HepG2 (cell line): ENCODE measurements at regions not wholly inside any gene's neighbourhood (a gene's known extent, or its start where the extent isn't known, plus 50 kb on each side); places are given as distances from the start of the nearest gene placed in this dataset.
A peak's percentile ranks its signal among the peaks of the same experiment; 100 is the strongest.

Source experiments
- CREBL2 ChIP-seq: sonication (generic); formaldehyde crosslinking; IDR thresholded peaks from 2 replicates; pipeline ENCODE4 v1.8.1; 2023; ENCODE audit warnings: missing genetic modification reagents, mild to moderate bottlenecking, borderline replicate concordance
- IRF1 ChIP-seq: sonication (generic); formaldehyde crosslinking; IDR thresholded peaks from 2 replicates; pipeline ENCODE4 v1.4.0; 2020; ENCODE audit warnings: low read depth, mild to moderate bottlenecking, missing genetic modification reagents
- MXD3 ChIP-seq: IDR thresholded peaks from 2 replicates; pipeline ENCODE4 v1.6.1; 2016; ENCODE audit warnings: mild to moderate bottlenecking, missing biosample characterization, missing genetic modification reagents
- MYPOP ChIP-seq: sonication (generic); formaldehyde crosslinking; IDR thresholded peaks from 2 replicates; pipeline ENCODE4 v1.8.1; 2023; ENCODE audit warnings: mild to moderate bottlenecking, moderate library complexity, missing genetic modification reagents
- ONECUT2 ChIP-seq: sonication (generic); formaldehyde crosslinking; IDR thresholded peaks from 2 replicates; pipeline ENCODE4 v1.4.0; 2020; ENCODE audit warnings: missing genetic modification reagents
- SRSF1 ChIP-seq: fragments of 200-400 bp; formaldehyde crosslinking; optimal IDR thresholded peaks from 2 replicates; pipeline ENCODE3; 2017; ENCODE audit warnings: mild to moderate bottlenecking, low read depth, low read length, moderate library complexity
- YEATS2 ChIP-seq: sonication (generic); formaldehyde crosslinking; IDR thresholded peaks from 2 replicates; pipeline ENCODE4 v1.4.0; 2020; ENCODE audit warnings: missing genetic modification reagents, borderline replicate concordance
- ZBTB40 ChIP-seq, 2 experiments: fragments of 450-650 bp in 1 of 2; sonication (generic) in 1 of 2; formaldehyde crosslinking in 1 of 2; IDR thresholded peaks; 2 replicates each; pipeline versions ENCODE4 v1.6.1 to v1.8.0; 2016 to 2022; ENCODE audit warnings: antibody characterized with exemption in 1 of 2, mild to moderate bottlenecking in 1 of 2, missing genetic modification reagents in 1 of 2
- ZBTB46 ChIP-seq: sonication (generic); formaldehyde crosslinking; IDR thresholded peaks from 2 replicates; pipeline ENCODE4 v1.4.0; 2020; ENCODE audit warnings: mild to moderate bottlenecking, missing genetic modification reagents, borderline replicate concordance
- ZNF543 ChIP-seq: sonication (generic); formaldehyde crosslinking; IDR thresholded peaks from 2 replicates; pipeline ENCODE4 v1.4.0; 2020; ENCODE audit warnings: mild to moderate bottlenecking, missing genetic modification reagents
- ZNF773 ChIP-seq: sonication (generic); formaldehyde crosslinking; IDR thresholded peaks from 2 replicates; pipeline ENCODE4 v1.4.0; 2020; ENCODE audit warnings: missing genetic modification reagents, borderline replicate concordance
- TF ChIP-seq, protein P1 (sequence below): sonication (generic); formaldehyde crosslinking; IDR thresholded peaks from 2 replicates; pipeline ENCODE4 v1.9.0; 2021; ENCODE audit warnings: missing genetic modification reagents, borderline replicate concordance

DNA sequence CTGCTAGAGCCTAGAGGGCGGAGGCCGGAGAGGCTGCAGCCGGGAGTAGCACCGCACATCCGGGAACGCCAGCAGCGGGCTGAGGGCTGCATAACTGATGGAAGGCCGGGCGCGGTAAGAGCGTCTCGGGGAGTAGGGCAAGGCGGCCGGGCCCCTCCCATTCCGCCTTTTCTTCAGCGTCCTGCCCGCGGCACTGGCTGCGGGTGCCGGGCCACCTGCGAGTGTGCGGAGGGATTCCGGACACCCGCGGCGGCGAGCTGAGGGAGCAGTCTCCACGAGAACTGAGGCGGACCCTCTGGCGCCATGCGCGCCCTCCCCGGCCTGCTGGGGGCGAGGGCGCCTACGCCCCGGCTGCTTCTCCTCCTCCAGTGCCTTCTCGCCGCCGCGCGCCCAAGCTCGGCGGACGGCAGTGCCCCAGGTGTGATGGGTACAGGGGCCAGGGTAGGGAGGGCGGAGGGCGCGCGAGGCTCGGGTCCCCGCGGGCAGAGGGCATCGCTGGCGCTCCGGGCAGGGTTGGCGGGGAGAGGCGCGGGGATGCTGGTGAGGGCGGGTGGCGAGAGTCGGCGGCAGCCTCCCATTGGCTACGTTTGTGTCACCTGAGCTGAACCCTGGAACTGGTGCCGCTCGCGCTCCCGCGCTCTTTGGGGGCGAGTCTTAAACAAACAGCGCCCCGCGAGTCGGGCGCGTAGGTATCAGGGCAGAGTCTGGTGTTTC is 334.4 kb downstream of the SRGAP2C start (continued):
- peak; percentile 90 for TF ChIP-seq ZNF543 (CRISPR knock-in tag)
- TF ChIP-seq ZBTB46 (CRISPR knock-in tag) = 0 out of 2 replicates have a peak, but pooled peaks have one; percentile 71
- TF ChIP-seq, protein P1, sequence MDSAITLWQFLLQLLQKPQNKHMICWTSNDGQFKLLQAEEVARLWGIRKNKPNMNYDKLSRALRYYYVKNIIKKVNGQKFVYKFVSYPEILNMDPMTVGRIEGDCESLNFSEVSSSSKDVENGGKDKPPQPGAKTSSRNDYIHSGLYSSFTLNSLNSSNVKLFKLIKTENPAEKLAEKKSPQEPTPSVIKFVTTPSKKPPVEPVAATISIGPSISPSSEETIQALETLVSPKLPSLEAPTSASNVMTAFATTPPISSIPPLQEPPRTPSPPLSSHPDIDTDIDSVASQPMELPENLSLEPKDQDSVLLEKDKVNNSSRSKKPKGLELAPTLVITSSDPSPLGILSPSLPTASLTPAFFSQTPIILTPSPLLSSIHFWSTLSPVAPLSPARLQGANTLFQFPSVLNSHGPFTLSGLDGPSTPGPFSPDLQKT (CRISPR knock-in tag) = no peak
- peak; percentile 63 for TF ChIP-seq YEATS2 (CRISPR knock-in tag)
- TF ChIP-seq IRF1 (CRISPR knock-in tag) = 0 out of 2 replicates have a peak, but pooled peaks have one; percentile 43
- TF ChIP-seq MYPOP (CRISPR knock-in tag) = 0 out of 2 replicates have a peak, but pooled peaks have one; percentile 48
- peak; percentile 32; the same call in 1 of the 2 replicates for TF ChIP-seq ZNF773 (CRISPR knock-in tag)
- no peak for TF ChIP-seq ONECUT2
- no peak for TF ChIP-seq ZBTB40 (IDR thresholded peaks at IDR 0.05)
- peak; percentile 87; the same call in 1 of the 2 replicates for TF ChIP-seq ZBTB40 (CRISPR knock-in tag; IDR thresholded peaks at IDR 0.05)
- TF ChIP-seq CREBL2 = peak; percentile 57; the same call in 1 of the 2 replicates
- TF ChIP-seq SRSF1 = no peak
- TF ChIP-seq MXD3 (CRISPR knock-in tag) = peak; percentile 90
